Ecto neural progenitor cell (in vitro differentiated cells): ENCODE measurements at regions not wholly inside any gene's neighbourhood (a gene's known extent, or its start where the extent isn't known, plus 50 kb on each side); places are given as distances from the start of the nearest gene placed in this dataset.
"Not testable (repeated sequence)": the region's sequence is repeated elsewhere in the genome, so short reads cannot be mapped to it uniquely, and the experiment has no call there.

Source experiments
- DNase-seq: peaks from one replicate; pipeline ENCODE4 v3.0.0-alpha.2; 2018; ENCODE audit warnings: low spot score

DNA sequence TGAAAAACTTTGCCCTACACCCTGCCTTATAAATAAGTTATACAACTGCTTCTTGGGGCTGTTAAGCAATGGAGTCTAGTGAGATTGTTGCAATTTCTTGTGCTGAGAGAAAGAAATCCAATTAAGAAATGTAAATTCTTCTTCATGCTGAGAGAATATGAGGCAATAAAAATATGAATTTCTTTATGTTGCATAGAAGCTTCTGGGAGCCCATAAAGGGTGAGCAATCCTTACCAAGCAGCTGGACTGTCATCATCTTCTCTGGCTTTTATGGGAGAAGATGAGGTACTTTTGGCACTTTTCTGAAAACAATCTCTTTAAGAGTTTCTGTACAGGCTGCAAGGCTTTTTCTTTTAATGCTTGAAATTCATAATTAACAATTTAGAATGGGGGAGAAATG, 204.3 kb downstream of the DMRTA1 start:
- no peak for DNase-seq

DNA sequence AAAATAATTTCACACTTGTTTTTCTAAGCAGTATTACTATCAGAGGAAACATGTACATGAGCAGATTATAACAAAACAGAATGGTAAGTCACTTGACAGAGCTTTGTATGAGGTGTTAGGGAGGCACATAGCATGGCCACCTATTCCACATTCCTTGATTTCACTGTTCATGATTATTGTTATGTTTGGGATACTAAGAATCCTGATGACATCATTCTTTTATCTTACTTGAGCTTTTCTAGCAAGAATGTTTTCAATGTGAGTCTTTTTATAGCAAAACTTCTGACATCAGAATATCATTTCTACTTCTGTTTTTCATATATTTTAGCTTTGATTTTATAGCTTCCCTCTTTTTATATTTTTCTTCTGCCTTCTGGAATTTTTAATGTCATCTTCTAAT, 208.2 kb downstream of the DMRTA1 start:
- DNase-seq = no peak

DNA sequence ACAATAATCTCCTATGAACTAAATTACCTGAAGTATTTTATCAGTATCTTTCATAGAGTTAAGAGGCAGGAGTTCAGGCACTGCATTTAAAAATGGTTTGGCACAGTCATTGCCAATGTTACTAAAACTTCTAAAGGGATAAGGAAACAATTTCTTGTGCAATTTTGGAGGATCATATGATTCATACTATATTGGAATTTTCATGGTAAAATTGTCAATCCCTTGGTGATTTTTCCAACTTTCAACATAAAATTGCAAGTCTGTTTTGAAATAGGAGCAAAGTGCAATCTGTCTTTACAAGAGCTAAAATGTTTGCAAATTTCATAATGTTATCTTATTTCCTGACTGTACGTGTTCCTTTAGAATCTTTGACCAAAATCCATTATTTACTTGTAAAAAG, 211.1 kb downstream of the DMRTA1 start:
- no peak for DNase-seq

DNA sequence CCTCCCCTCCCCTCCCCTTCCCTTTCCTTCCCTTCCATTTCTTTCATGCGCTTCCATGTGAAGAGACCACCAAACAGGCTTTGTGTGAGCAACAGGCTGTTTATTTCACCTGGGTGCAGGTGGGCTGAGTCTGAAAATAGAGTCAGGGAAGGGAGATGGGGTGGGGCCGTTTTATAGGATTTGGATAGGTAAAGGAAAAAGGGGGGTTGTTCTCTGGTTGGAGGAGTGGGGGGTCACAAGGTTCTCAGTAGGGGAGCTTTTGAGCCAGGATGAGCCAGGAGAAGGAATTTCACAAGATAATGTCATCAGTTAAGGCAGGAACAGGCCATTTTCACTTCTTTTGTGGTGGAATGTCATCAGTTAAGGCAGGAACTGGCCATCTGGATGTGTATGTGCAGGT, 211.9 kb downstream of the DMRTA1 start:
- not testable (repeated sequence) for DNase-seq

DNA sequence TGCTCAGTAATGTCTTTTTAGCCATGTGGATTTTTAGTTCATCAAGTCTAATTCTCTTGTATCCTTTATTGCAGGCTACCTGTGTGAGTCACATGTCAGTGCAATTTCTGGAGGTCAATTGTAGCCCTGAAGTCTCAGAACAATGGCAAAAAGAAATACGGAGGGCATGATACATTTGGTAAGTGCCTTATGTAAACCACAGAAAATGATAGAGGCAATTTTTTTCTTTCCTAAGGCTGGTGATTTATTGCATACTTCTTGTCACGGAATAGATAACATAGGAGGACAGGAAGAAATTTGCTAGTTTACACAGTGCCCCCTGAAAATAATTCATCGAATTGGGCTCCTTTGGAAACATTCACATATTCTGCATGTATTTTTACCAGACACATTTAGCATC, 235.9 kb downstream of the DMRTA1 start:
- DNase-seq = no peak

- no peak for DNase-seq
Measured at GRCh38 chr9:22682961-22683699, 236.5 kb downstream of the DMRTA1 start.

- no peak for DNase-seq
Measured at GRCh38 chr9:22683700-22684075, 237.1 kb downstream of the DMRTA1 start.

DNA sequence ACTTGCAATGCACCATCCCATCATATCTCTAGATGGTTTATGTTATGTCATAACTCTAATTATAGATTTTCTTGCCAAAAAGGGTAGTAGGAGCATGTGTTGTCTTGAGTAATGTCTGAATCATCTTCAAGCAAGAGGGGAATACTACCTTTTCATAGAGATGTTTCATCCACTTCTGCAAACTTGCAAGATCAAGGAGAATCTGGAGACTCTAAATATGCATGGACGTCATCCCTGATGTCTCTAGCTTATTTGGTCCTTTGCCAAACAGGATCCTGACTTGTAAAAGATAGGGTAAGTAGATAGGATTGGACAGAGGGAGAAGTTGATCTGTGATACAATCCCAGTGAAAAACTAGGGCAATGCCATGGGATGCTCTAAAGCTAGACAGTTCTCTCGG, 246.5 kb downstream of the DMRTA1 start:
- DNase-seq = no peak

GRCh38 chr9:22700171-22700570, 253.5 kb downstream of the DMRTA1 start:
- no peak for DNase-seq

- no peak for DNase-seq
Measured at GRCh38 chr9:22718653-22719052, 272.0 kb downstream of the DMRTA1 start.

DNA sequence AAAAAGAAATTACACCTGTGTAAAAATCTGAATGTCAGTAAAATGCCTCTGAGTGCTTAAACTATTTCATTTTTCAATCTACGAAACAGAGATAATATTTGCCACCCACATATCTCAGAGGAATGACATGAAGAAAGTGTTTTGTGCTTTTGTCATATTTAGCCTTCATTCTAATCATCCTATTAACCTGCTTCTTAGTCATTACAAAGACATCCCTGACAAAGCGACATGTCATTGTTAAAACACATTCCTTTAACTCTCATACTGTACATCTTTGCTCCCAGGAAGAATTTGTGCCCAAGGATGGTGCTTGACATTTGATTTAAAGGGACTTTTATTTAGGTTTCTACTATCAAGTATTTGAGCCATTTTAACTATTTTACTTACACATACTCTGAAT, 275.9 kb downstream of the DMRTA1 start:
- DNase-seq = no peak

DNA sequence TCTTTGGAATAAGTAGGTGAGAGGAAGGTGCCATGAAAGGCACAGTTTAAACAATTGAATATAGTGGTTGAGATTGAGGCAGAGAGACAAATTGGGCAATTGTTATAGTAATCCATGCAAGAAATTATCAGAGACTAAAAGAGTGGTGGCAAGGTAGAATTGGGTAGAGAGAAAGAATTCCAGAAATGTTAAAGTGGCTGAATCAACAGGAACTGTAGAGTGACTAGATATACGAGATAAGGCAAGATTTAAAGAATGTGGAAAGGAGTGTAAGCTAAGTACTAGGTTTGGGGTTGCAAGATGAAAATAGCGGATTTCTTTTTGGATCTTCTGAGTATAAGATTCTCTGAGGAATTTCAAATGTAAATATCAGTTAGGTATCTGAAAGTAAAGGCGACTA, 285.2 kb downstream of the DMRTA1 start:
- no peak for DNase-seq

- no peak for DNase-seq
Measured at GRCh38 chr9:22739712-22740111, 293.1 kb downstream of the DMRTA1 start.

GRCh38 chr9:22740781-22741180, 294.2 kb downstream of the DMRTA1 start:
- DNase-seq = no peak

GRCh38 chr9:22742401-22742800, 295.8 kb downstream of the DMRTA1 start:
- DNase-seq = no peak

- DNase-seq = no peak
Measured at GRCh38 chr9:22773501-22774220, 327.0 kb downstream of the DMRTA1 start.

- DNase-seq = no peak
Measured at GRCh38 chr9:22790329-22790728, 343.7 kb downstream of the DMRTA1 start.

- no peak for DNase-seq
Measured at GRCh38 chr9:22808876-22809275, 362.3 kb downstream of the DMRTA1 start.

GRCh38 chr9:22809371-22809770, 362.7 kb downstream of the DMRTA1 start:
- no peak for DNase-seq

GRCh38 chr9:22813529-22813928, 366.9 kb downstream of the DMRTA1 start:
- DNase-seq = no peak

DNA sequence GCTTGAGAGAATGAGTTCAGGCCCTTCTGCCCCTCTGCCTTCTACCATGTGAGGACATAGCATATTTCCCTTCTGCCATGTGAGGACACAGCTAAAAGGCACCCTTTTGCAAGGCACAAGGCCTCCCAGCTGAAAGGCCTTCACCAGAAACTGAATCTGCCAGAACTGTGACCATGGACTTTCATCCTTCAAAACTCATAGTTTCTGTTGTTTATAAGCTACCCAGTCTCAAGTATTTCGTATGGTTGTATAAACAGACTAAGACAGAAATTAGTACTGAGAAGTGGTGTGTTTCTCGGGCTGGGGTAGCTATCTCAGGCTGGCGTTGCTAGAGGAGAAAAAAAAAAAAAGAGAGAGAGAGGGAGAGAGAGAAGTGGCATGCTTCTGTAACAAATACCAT, 368.6 kb downstream of the DMRTA1 start:
- DNase-seq = no peak

DNA sequence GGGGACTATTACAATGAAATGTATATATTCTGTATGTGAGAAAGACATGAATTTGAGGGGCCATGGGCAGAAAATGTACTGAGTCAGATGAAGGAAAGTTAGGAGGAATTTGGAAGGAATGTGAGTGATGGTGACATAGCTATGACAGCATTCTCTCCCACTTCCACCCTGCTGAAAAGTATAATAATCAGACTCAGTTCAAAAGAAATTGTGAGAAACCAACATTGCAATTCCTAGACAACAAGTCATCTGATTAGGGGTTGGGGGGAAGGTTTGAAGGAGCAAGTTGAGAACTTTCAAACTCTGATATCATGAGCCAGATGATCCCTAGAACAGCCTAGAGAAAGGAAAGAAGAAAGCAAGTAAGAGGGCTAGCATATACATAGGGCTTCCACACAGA, 370.6 kb downstream of the DMRTA1 start:
- DNase-seq = no peak

- no peak for DNase-seq
Measured at GRCh38 chr9:22829236-22829635, 382.6 kb downstream of the DMRTA1 start.

- DNase-seq = no peak
Measured at GRCh38 chr9:22838266-22838665, 391.6 kb downstream of the DMRTA1 start.
